HepG2 (cell line): ENCODE measurements at regions not wholly inside any gene's neighbourhood (a gene's known extent, or its start where the extent isn't known, plus 50 kb on each side); places are given as distances from the start of the nearest gene placed in this dataset.

ENCODE experiments used
- CENPBD1 ChIP-seq: sonication (generic); formaldehyde crosslinking; IDR thresholded peaks from 2 replicates; pipeline ENCODE4 v1.8.0; 2022; ENCODE audit warnings: missing genetic modification reagents, low read depth, mild to moderate bottlenecking, borderline replicate concordance
- IKZF5 ChIP-seq: IDR thresholded peaks from 2 replicates; pipeline ENCODE4 v1.6.1; 2018; ENCODE audit warnings: missing genetic modification reagents, mild to moderate bottlenecking, missing compliant biosample characterization
- NFATC3 ChIP-seq: sonication (generic); formaldehyde crosslinking; IDR thresholded peaks from 2 replicates; pipeline ENCODE4 v1.5.1; 2020; ENCODE audit warnings: mild to moderate bottlenecking, missing genetic modification reagents
- ONECUT2 ChIP-seq: sonication (generic); formaldehyde crosslinking; IDR thresholded peaks from 2 replicates; pipeline ENCODE4 v1.4.0; 2020; ENCODE audit warnings: missing genetic modification reagents
- PAX8 ChIP-seq: sonication (generic); formaldehyde crosslinking; IDR thresholded peaks from 2 replicates; pipeline ENCODE4 v1.8.0; 2022; ENCODE audit warnings: mild to moderate bottlenecking, missing genetic modification reagents, borderline replicate concordance
- PRDM15 ChIP-seq: sonication (generic); formaldehyde crosslinking; IDR thresholded peaks from 2 replicates; pipeline ENCODE4 v1.4.0; 2020; ENCODE audit warnings: missing genetic modification reagents
- SMAD3 ChIP-seq: sonication (generic); formaldehyde crosslinking; IDR thresholded peaks from 2 replicates; pipeline ENCODE4 v1.4.0; 2020; ENCODE audit warnings: missing genetic modification reagents
- SNAPC4 ChIP-seq: sonication (generic); formaldehyde crosslinking; IDR thresholded peaks from 2 replicates; pipeline ENCODE4 v1.4.0; 2020; ENCODE audit warnings: mild to moderate bottlenecking, missing genetic modification reagents
- TEAD3 ChIP-seq: optimal IDR thresholded peaks from 2 replicates; pipeline ENCODE3; 2016; ENCODE audit warnings: borderline replicate concordance
- THYN1 ChIP-seq: sonication (generic); formaldehyde crosslinking; IDR thresholded peaks from 2 replicates; pipeline ENCODE4 v1.8.1; 2023; ENCODE audit warnings: low read depth, mild to moderate bottlenecking, moderate library complexity, missing genetic modification reagents, borderline replicate concordance
- ZNF12 ChIP-seq: sonication (generic); formaldehyde crosslinking; IDR thresholded peaks from 2 replicates; pipeline ENCODE4 v1.5.0; 2020; ENCODE audit warnings: missing genetic modification reagents
- ZNF317 ChIP-seq: sonication (generic); formaldehyde crosslinking; IDR thresholded peaks from 2 replicates; pipeline ENCODE4 v1.5.0; 2020; ENCODE audit warnings: mild to moderate bottlenecking, missing genetic modification reagents
- ZNF34 ChIP-seq: sonication (generic); formaldehyde crosslinking; IDR thresholded peaks from 2 replicates; pipeline ENCODE4 v1.4.0; 2020; ENCODE audit warnings: mild to moderate bottlenecking, missing genetic modification reagents, borderline replicate concordance
- ZNF414 ChIP-seq: sonication (generic); formaldehyde crosslinking; IDR thresholded peaks from 2 replicates; pipeline ENCODE4 v1.5.0; 2020; ENCODE audit warnings: missing genetic modification reagents
- ZNF674 ChIP-seq: sonication (generic); formaldehyde crosslinking; IDR thresholded peaks from 2 replicates; pipeline ENCODE4 v1.5.0; 2020; ENCODE audit warnings: low read depth, mild to moderate bottlenecking, missing genetic modification reagents
- ZNF75D ChIP-seq: sonication (generic); formaldehyde crosslinking; IDR thresholded peaks from 2 replicates; pipeline ENCODE4 v1.8.1; 2023; ENCODE audit warnings: missing genetic modification reagents, mild to moderate bottlenecking, borderline replicate concordance
- ZNF788 ChIP-seq: sonication (generic); formaldehyde crosslinking; IDR thresholded peaks from 2 replicates; pipeline ENCODE4 v1.5.0; 2020; ENCODE audit warnings: mild to moderate bottlenecking, missing genetic modification reagents, borderline replicate concordance
- ZNF878 ChIP-seq: sonication (generic); formaldehyde crosslinking; IDR thresholded peaks from 2 replicates; pipeline ENCODE4 v1.8.1; 2023; ENCODE audit warnings: mild to moderate bottlenecking, missing genetic modification reagents, moderate library complexity

- TF ChIP-seq ZNF414 (CRISPR knock-in tag) (no peak), ZNF878 (no peak), ZNF34 (CRISPR knock-in tag) (no peak), PAX8 (CRISPR knock-in tag) (no peak), ZNF317 (CRISPR knock-in tag) (no peak), SNAPC4 (CRISPR knock-in tag) (no peak), SMAD3 (CRISPR knock-in tag) (0 out of 2 replicates have a peak, but pooled peaks have one; percentile 47), PRDM15 (CRISPR knock-in tag) (0 out of 2 replicates have a peak, but pooled peaks have one; percentile 32), ZNF788 (CRISPR knock-in tag) (no peak), ONECUT2 (CRISPR knock-in tag) (peak; percentile 79), THYN1 (CRISPR knock-in tag) (no peak), CENPBD1 (CRISPR knock-in tag) (no peak), IKZF5 (CRISPR knock-in tag) (no peak), ZNF674 (CRISPR knock-in tag) (no peak), ZNF75D (no peak), NFATC3 (no peak), TEAD3 (CRISPR knock-in tag) (no peak), ZNF12 (CRISPR knock-in tag) (peak; percentile 24; the same call in 1 of the 2 replicates)
Measured at GRCh38 chr1:221834698-221835513, 93.0 kb upstream of the DUSP10 start (continued).
